Activated CD8-positive, alpha-beta T cell treated with anti-CD3 and anti-CD28 coated beads for 36 hours (primary cell): ENCODE measurements at regions not wholly inside any gene's neighbourhood (a gene's known extent, or its start where the extent isn't known, plus 50 kb on each side); places are given as distances from the start of the nearest gene placed in this dataset.

Experiments
- ATAC-seq: fragments of 200-7000 bp; cut with Tn5 transposase; one replicate; pipeline ENCODE4 v1.10.0; 2021; ENCODE audit warnings: mild to moderate bottlenecking, moderate library complexity
- CTCF ChIA-PET: fragments of 350-600 bp; sonication (Branson Sonifier 250); formaldehyde crosslinking; loops from one replicate; lab custom pipeline; 2021; ENCODE audit warnings: antibody characterized with exemption; lab: Charles Lee
- POLR2A ChIA-PET: fragments of 350-600 bp; sonication (Branson Sonifier 250); formaldehyde crosslinking; loops from one replicate; lab custom pipeline; 2021; ENCODE audit warnings: antibody characterized with exemption; lab: Charles Lee
- DNase-seq: peaks from one replicate; pipeline ENCODE4 v3.0.0-alpha.2; 2020
- H3K27ac Mint-ChIP-seq: one replicate; pipeline ENCODE4 v1.8.0; 2021; ENCODE audit warnings: mild to moderate bottlenecking, mixed read lengths
- H3K27me3 Mint-ChIP-seq: one replicate; pipeline ENCODE4 v1.8.0; 2021; ENCODE audit warnings: mixed read lengths
- H3K36me3 Mint-ChIP-seq: one replicate; pipeline ENCODE4 v1.8.0; 2021; ENCODE audit warnings: low read depth, mixed read lengths
- H3K4me1 Mint-ChIP-seq: one replicate; pipeline ENCODE4 v1.8.0; 2021; ENCODE audit warnings: low read depth, mixed read lengths
- H3K4me3 Mint-ChIP-seq: one replicate; pipeline ENCODE4 v1.8.0; 2021; ENCODE audit warnings: mild to moderate bottlenecking, moderate library complexity, mixed read lengths
- H3K9me3 Mint-ChIP-seq: one replicate; pipeline ENCODE4 v1.8.0; 2021; ENCODE audit warnings: mixed read lengths
- intact Hi-C: fragments of 100-400 bp; cut with micrococcal nuclease; formaldehyde crosslinking; loops from one replicate; pipeline ENCODE4 v1.10.0; 2022
- TF ChIP-seq, protein P1 (sequence below): fragments of 200-600 bp; IDR thresholded peaks from one replicate; pipeline ENCODE4 v1.8.0; 2022; ENCODE audit warnings: antibody characterized with exemption, mild to moderate bottlenecking

DNA sequence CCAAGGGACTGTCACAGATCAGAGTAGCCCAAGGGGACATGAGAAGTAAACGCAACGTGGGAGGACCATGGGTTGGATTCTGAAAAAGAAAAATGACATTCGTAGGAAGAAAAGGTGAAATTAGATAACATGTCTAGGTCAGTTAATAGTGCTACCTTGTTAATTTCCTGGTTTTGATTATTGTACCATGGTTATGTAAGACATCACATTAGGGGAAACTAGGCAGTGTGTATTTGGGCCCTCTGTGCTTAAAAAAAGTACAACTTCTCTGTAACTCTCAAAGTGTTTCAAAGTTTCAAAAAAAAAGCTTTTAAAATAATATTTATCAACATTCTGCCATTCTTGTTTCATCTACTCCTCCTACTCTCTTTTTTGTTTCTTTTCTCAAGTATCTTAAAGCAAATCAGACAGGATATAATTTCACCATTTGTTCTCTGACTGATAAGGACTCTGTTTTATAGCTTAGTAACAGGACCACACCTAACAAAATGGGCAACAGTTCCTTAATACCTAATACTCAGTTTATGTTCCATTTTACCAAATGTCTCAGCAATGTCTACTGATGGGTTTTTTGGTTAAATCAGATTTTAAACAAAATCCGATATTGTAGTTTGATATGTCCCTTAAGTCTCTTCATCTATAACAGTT is 97.1 kb upstream of the PLCB4 start:
- POLR2A ChIA-PET: interaction anchor here (0.6 kb wide), 1 partner anchor 238 kb away, joined by 3 read pairs; no protein-coding TSS in a partner anchor
- DNase-seq (no peak), ATAC-seq (no peak)
- Mint-ChIP-seq H3K4me1 (no peaks in the 10 kb centered on the region), H3K27me3 (no peaks in the 10 kb centered on the region), H3K9me3 (no peaks in the 10 kb centered on the region), H3K36me3 (no peaks in the 10 kb centered on the region), H3K27ac (no peak overlapping the region), H3K4me3 (no peak overlapping the region)
- TF ChIP-seq, protein P1, sequence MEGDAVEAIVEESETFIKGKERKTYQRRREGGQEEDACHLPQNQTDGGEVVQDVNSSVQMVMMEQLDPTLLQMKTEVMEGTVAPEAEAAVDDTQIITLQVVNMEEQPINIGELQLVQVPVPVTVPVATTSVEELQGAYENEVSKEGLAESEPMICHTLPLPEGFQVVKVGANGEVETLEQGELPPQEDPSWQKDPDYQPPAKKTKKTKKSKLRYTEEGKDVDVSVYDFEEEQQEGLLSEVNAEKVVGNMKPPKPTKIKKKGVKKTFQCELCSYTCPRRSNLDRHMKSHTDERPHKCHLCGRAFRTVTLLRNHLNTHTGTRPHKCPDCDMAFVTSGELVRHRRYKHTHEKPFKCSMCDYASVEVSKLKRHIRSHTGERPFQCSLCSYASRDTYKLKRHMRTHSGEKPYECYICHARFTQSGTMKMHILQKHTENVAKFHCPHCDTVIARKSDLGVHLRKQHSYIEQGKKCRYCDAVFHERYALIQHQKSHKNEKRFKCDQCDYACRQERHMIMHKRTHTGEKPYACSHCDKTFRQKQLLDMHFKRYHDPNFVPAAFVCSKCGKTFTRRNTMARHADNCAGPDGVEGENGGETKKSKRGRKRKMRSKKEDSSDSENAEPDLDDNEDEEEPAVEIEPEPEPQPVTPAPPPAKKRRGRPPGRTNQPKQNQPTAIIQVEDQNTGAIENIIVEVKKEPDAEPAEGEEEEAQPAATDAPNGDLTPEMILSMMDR: no peak
- intact Hi-C loops: no loop called here
- CTCF ChIA-PET: no interaction called here

DNA sequence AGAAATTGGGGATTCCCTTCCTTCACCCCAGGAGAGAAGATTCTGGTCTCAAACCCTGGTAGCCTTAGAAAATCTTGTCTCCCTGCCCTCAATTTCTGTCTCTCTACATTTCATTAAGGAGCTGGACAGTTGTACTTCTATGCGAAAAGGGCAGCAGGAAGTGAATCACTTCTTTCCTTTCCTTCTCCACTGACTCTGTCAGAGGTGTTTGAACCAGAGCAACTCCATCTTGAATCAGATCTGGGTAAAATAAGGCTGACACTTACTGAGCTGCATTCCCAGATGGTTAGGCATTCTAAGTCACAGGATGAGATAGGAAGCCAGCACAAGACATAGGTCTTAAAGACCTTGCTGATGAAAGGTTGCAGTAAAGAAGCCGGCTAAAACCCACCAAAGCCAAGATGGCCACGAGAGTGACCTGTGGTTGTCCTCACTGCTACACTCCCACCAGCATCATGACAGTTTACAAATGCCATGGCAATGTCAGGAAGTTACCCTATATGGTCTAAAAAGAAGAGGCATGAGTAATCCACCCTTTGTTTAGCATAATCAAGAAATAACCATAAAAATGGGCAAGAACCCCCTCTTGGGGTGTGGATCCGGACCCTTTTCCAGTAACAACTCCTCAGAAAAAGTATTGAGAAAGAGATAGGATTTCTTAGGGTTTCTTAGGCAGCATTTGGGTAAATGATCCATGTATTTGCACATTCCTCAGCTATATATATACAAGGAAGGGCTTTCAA is 95.8 kb upstream of the PLCB4 start:
- no peak overlapping the region for H3K27ac Mint-ChIP-seq
- H3K27me3 Mint-ChIP-seq: no peaks in the 10 kb centered on the region
- POLR2A ChIA-PET: no interaction called here
- intact Hi-C loops: no loop called here
- no peaks in the 10 kb centered on the region for H3K4me1 Mint-ChIP-seq
- no peak for DNase-seq
- CTCF ChIA-PET: no interaction called here
- no peaks in the 10 kb centered on the region for H3K36me3 Mint-ChIP-seq
- TF ChIP-seq, protein P1: no peak
- no peak for ATAC-seq
- no peaks in the 10 kb centered on the region for H3K9me3 Mint-ChIP-seq
- no peak overlapping the region for H3K4me3 Mint-ChIP-seq

DNA sequence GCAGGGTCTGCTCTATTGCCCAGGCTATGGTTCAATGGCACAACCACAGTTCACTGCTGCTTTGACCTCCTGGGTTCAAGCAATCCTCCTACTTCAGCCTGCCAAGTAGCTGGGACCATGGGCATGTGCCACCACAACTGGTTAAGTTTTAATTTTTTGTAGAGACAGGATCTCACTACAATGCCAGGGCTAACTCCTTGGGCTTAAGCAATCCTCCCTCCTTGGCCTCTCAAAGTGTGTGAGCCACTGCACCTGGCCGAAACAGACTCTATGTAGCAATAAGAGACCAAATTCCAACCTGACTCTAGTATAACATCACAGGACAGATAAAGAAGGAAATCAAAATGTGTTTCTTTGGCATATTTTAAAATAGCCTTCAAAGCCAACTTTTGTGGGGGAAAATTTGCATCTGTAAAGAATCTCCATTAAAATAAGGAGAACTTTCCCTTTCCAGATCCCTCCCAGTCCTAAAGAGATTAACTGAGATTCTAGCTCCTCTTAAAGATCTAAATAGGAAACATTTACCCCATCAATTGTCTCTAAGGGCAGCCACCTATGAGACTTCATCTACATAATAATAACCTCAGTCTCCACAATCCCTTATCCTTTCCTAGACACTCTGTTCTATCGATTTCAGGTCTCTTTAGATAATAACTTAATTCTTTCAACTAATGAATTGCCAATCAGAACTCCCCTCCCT is 94.7 kb upstream of the PLCB4 start:
- no peak overlapping the region for H3K27ac Mint-ChIP-seq
- no peaks in the 10 kb centered on the region for H3K9me3 Mint-ChIP-seq
- no peaks in the 10 kb centered on the region for H3K36me3 Mint-ChIP-seq
- H3K4me1 Mint-ChIP-seq: no peaks in the 10 kb centered on the region
- POLR2A ChIA-PET: no interaction called here
- intact Hi-C loops: no loop called here
- TF ChIP-seq, protein P1: no peak
- H3K27me3 Mint-ChIP-seq: no peaks in the 10 kb centered on the region
- DNase-seq (no peak), ATAC-seq (no peak)
- no peak overlapping the region for H3K4me3 Mint-ChIP-seq
- CTCF ChIA-PET: no interaction called here

DNA sequence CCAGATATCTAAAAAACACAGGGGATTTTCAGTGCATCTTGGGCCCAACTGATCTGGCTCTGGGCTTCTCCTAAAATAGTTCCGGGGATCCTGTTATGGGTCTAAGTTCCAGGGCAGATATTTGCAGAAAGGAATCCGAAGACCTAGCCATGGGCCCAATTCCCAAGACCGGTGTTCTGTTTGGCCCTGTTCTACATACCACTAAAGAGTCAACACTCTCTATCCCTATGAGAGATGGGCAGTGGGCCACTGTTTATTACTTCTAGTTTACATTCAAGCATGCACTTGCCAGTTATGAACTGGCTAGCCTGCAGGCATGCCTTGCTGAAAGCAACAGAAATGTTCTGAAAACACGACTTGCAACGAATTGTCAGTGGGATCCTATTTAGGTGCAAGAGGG is 87.4 kb upstream of the PLCB4 start:
- DNase-seq: no peak
- H3K27me3 Mint-ChIP-seq: no peaks in the 10 kb centered on the region
- intact Hi-C loops: no loop called here
- H3K36me3 Mint-ChIP-seq: no peaks in the 10 kb centered on the region
- H3K4me1 Mint-ChIP-seq: no peaks in the 10 kb centered on the region
- no peaks in the 10 kb centered on the region for H3K9me3 Mint-ChIP-seq
- ChIA-PET CTCF (no interaction called here), POLR2A (no interaction called here)
- TF ChIP-seq, protein P1: no peak
- H3K27ac Mint-ChIP-seq: no peak overlapping the region
- ATAC-seq: no peak
- no peak overlapping the region for H3K4me3 Mint-ChIP-seq
